ENCODE measurements at regions not wholly inside any gene's neighbourhood (a gene's known extent, or its start where the extent isn't known, plus 50 kb on each side); places are given as distances from the start of the nearest gene placed in this dataset.

GRCh38 chr1:94729267-94729666 is 90.9 kb upstream of the SLC44A3 start:
- TF ChIP-seq CTCF (IDR thresholded peaks at IDR 0.05) (no peak), POLR2A (IDR thresholded peaks at IDR 0.05) (no peak)
